Neural cell (in vitro differentiated cells): ENCODE measurements at regions not wholly inside any gene's neighbourhood (a gene's known extent, or its start where the extent isn't known, plus 50 kb on each side); places are given as distances from the start of the nearest gene placed in this dataset.

Experiments
- H2AFZ ChIP-seq: fragments of 200-600, 300-800 bp; sonication (generic), shearing (Covaris generic); 2 replicates; pipeline ENCODE4 v1.6.0; 2014; ENCODE audit warnings: low read depth, mild to moderate bottlenecking, antibody characterized with exemption, low read length, moderate library complexity
- H3F3A ChIP-seq: fragments of 200-600 bp; shearing (Covaris generic); 2 replicates; pipeline ENCODE4 v1.6.1; 2016; ENCODE audit warnings: mild to moderate bottlenecking, moderate library complexity, mixed read lengths, antibody characterized with exemption, low read length; ENCODE audit not compliant: insufficient read depth, poor library complexity, severe bottlenecking
- H3K27ac ChIP-seq: fragments of 200-600, 300-800 bp; sonication (generic), shearing (Covaris generic); 2 replicates; pipeline ENCODE4 v1.5.1; 2014; ENCODE audit warnings: mild to moderate bottlenecking, low read length, moderate library complexity
- H3K27me3 ChIP-seq: fragments of 300-800, 200-600 bp; sonication (generic), shearing (Covaris generic); 2 replicates; pipeline ENCODE4 v1.6.0; 2014; ENCODE audit warnings: mild to moderate bottlenecking, low read depth, low read length, moderate library complexity; ENCODE audit not compliant: insufficient read depth
- H3K36me3 ChIP-seq: fragments of 300-800, 200-600 bp; sonication (generic), shearing (Covaris generic); 2 replicates; pipeline ENCODE4 v1.5.1; 2014; ENCODE audit warnings: mild to moderate bottlenecking, antibody characterized with exemption, low read length, moderate library complexity; ENCODE audit not compliant: insufficient read depth
- H3K4me2 ChIP-seq: fragments of 300-800, 200-600 bp; sonication (generic), shearing (Covaris generic); 2 replicates; pipeline ENCODE4 v1.6.0; 2014; ENCODE audit warnings: mild to moderate bottlenecking, low read length
- H3K4me3 ChIP-seq: fragments of 300-800, 200-600 bp; sonication (generic), shearing (Covaris generic); 2 replicates; pipeline ENCODE4 v1.5.1; 2014; ENCODE audit warnings: mild to moderate bottlenecking, low read length, moderate library complexity
- H3K79me2 ChIP-seq: fragments of 200-600 bp; shearing (Covaris generic); replicated peaks from 2 replicates; pipeline ENCODE4 v1.6.0; 2014; ENCODE audit warnings: mild to moderate bottlenecking, low read length, moderate library complexity; ENCODE audit not compliant: insufficient read depth
- H3K9ac ChIP-seq: fragments of 300-800, 200-600 bp; sonication (generic), shearing (Covaris generic); 2 replicates; pipeline ENCODE4 v1.6.1; 2016; ENCODE audit warnings: mild to moderate bottlenecking, low read length, mixed read lengths
- H3K9me2 ChIP-seq: fragments of 200-600 bp; shearing (Covaris generic); 2 replicates; pipeline ENCODE4 v1.6.1; 2016; ENCODE audit warnings: mild to moderate bottlenecking, low read length, mixed read lengths; ENCODE audit not compliant: insufficient read depth
- H3K9me3 ChIP-seq: fragments of 200-600, 300-800 bp; sonication (generic), shearing (Covaris generic); 2 replicates; pipeline ENCODE4 v1.6.1; 2016; ENCODE audit warnings: mild to moderate bottlenecking, mixed run types, low read length, moderate library complexity, mixed read lengths
- H4K20me1 ChIP-seq: fragments of 200-600 bp; shearing (Covaris generic); 2 replicates; pipeline ENCODE4 v1.6.1; 2016; ENCODE audit warnings: mild to moderate bottlenecking, mixed run types; ENCODE audit not compliant: insufficient read depth
- CTCF ChIP-seq: fragments of 450-650 bp; IDR thresholded peaks from 2 replicates; pipeline ENCODE4 v1.5.1; 2014; ENCODE audit warnings: antibody characterized with exemption, mild to moderate bottlenecking, moderate library complexity; ENCODE audit not compliant: poor library complexity, severe bottlenecking
- EP300 ChIP-seq: fragments of 450-650 bp; conservative IDR thresholded peaks from 2 replicates; pipeline ENCODE4 v1.6.1; 2014; ENCODE audit warnings: antibody characterized with exemption, mild to moderate bottlenecking, moderate library complexity; ENCODE audit not compliant: poor library complexity, severe bottlenecking
- EZH2 ChIP-seq: fragments of 200-600, 300-800 bp; shearing (Covaris generic), sonication (generic); IDR thresholded peaks from 2 replicates; pipeline ENCODE4 v1.6.1; 2014; ENCODE audit warnings: antibody characterized with exemption, low read length, borderline replicate concordance, mild to moderate bottlenecking; ENCODE audit not compliant: insufficient read depth, poor library complexity, severe bottlenecking
- MXI1 ChIP-seq: fragments of 450-650 bp; conservative IDR thresholded peaks from 2 replicates; pipeline ENCODE4 v1.6.1; 2014; ENCODE audit warnings: antibody characterized with exemption, mild to moderate bottlenecking; ENCODE audit not compliant: poor library complexity, severe bottlenecking
- POLR2AphosphoS5 ChIP-seq: IDR thresholded peaks from 2 replicates; pipeline ENCODE4 v1.6.1; 2012
- RAD21 ChIP-seq: fragments of 450-650 bp; conservative IDR thresholded peaks from 2 replicates; pipeline ENCODE4 v1.6.1; 2014; ENCODE audit warnings: antibody characterized with exemption, mild to moderate bottlenecking, moderate library complexity
- REST ChIP-seq: IDR thresholded peaks from 2 replicates; pipeline ENCODE4 v1.6.1; 2012; ENCODE audit warnings: borderline replicate concordance
- SMC3 ChIP-seq: fragments of 450-650 bp; conservative IDR thresholded peaks from 2 replicates; pipeline ENCODE4 v1.6.1; 2014; ENCODE audit warnings: antibody characterized with exemption, mild to moderate bottlenecking, moderate library complexity; ENCODE audit not compliant: poor library complexity
- TAF1 ChIP-seq: IDR thresholded peaks from 2 replicates; pipeline ENCODE4 v1.6.1; 2012; ENCODE audit warnings: low read depth

DNA sequence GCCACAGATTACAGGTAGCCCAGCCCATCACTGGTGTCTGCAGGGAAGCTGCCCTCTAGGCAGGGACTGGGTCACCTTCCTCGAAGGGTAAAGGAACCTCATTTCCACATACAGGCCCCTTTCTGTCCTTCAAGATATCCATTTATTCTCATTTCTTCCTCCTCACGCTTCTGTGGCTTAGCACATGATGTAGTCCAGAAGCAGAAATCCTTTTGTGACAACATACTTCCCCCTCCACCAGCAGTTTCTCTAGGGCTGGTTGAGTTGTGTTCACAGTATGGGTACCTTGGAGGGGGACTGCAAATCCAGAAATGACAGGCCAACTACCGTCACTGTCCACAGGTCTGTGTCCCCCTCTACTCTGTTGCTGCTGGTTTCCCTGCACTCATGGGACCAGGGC lies 364.9 kb downstream of the ANAPC1 start:
- H3K36me3 ChIP-seq, result no peaks in the 10 kb centered on the region
- no peaks in the 10 kb centered on the region for H3K79me2 ChIP-seq
- no peaks in the 10 kb centered on the region for H3F3A ChIP-seq
- no peak overlapping the region for H3K4me2 ChIP-seq
- H2AFZ ChIP-seq, result no peak overlapping the region
- H4K20me1 ChIP-seq, result no peaks in the 10 kb centered on the region
- H3K4me3 ChIP-seq, result no peak overlapping the region
- H3K27ac ChIP-seq, result no peak overlapping the region
- TF ChIP-seq MXI1 (no peak), SMC3 (no peak), TAF1 (no peak), CTCF (no peak), RAD21 (no peak), EZH2 (no peak), EP300 (no peak), REST (no peak), POLR2AphosphoS5 (no peak)
- no peaks in the 10 kb centered on the region for H3K9me2 ChIP-seq
- no peak overlapping the region for H3K9ac ChIP-seq
- no peaks in the 10 kb centered on the region for H3K9me3 ChIP-seq
- no peaks in the 10 kb centered on the region for H3K27me3 ChIP-seq

GRCh38 chr2:111522231-111522768 lies 361.7 kb downstream of the ANAPC1 start:
- Histone ChIP-seq H3K27me3 (no peaks in the 10 kb centered on the region), H2AFZ (no peak overlapping the region), H3K79me2 (no peaks in the 10 kb centered on the region), H3K27ac (no peak overlapping the region), H3K4me3 (no peak overlapping the region), H3K9ac (no peak overlapping the region), H3K9me2 (no peaks in the 10 kb centered on the region), H3F3A (no peaks in the 10 kb centered on the region), H3K9me3 (no peaks in the 10 kb centered on the region), H3K4me2 (no peak overlapping the region), H3K36me3 (no peaks in the 10 kb centered on the region), H4K20me1 (no peaks in the 10 kb centered on the region)
- TF ChIP-seq MXI1 (no peak), CTCF (no peak), EP300 (no peak), SMC3 (no peak), RAD21 (no peak), POLR2AphosphoS5 (no peak), REST (no peak), TAF1 (no peak), EZH2 (no peak)
